Prostate gland (tissue), 2 donors: ENCODE measurements at regions not wholly inside any gene's neighbourhood (a gene's known extent, or its start where the extent isn't known, plus 50 kb on each side); places are given as distances from the start of the nearest gene placed in this dataset.
A peak's percentile ranks its signal among the peaks of the same experiment; 100 is the strongest.

Source experiments
- DNase-seq: peaks from one replicate; pipeline ENCODE4 v3.0.0-alpha.2; 2019; ENCODE audit warnings: low spot score
- H3K27ac ChIP-seq, 2 donors: fragments of 200-600 bp; sonication (generic); 2 replicates each; pipeline ENCODE4 v1.5.1; 2017 to 2019
- H3K27me3 ChIP-seq: fragments of 200-600 bp; sonication (generic); replicated peaks from 2 replicates; pipeline ENCODE4 v1.5.1; 2019; ENCODE audit not compliant: insufficient read depth
- H3K36me3 ChIP-seq, 2 donors: fragments of 200-600 bp; sonication (generic); 1 replicate in 1 of 2; 2 replicates in 1 of 2; pipeline versions ENCODE4 v1.5.1 to v1.8.1; 2017 to 2019
- H3K4me1 ChIP-seq: fragments of 200-600 bp; sonication (generic); replicated peaks from 2 replicates; pipeline ENCODE4 v1.5.1; 2019
- H3K4me3 ChIP-seq, 2 donors: fragments of 200-600 bp; sonication (generic); 2 replicates each; pipeline ENCODE4 v1.5.1; 2017 to 2019
- H3K9me3 ChIP-seq: fragments of 200-600 bp; sonication (generic); 2 replicates; pipeline ENCODE4 v1.5.1; 2017
- POLR2A ChIP-seq: fragments of 450-650 bp; IDR thresholded peaks from one replicate; pipeline ENCODE4 v1.6.1; 2016; ENCODE audit warnings: antibody characterized with exemption, mild to moderate bottlenecking
- POLR2AphosphoS5 ChIP-seq: sonication (generic); formaldehyde crosslinking; IDR thresholded peaks from one replicate; pipeline ENCODE4 v1.6.1; 2017; ENCODE audit warnings: antibody characterized with exemption
- WGBS: methylation state at CpG from one replicate; pipeline ENCODE4 v1.1.5; 2018; 5-methylcytosine and 5-hydroxymethylcytosine counted together
- intact Hi-C: fragments of 100-400 bp; cut with DNase I; formaldehyde crosslinking; loops from one replicate; pipeline ENCODE4 v1.14.2; 2022
- TF ChIP-seq, protein P1 (sequence below), 4 experiments: fragments of 200-600 bp in 2 of 4; fragments of 450-650 bp in 2 of 4; sonication (generic) in 2 of 4; IDR thresholded peaks; 1 replicate in 3 of 4; 2 replicates in 1 of 4; pipeline ENCODE4 v1.5.1; 2016 to 2019; ENCODE audit warnings: antibody characterized with exemption in 4 of 4, mild to moderate bottlenecking in 2 of 4, moderate library complexity in 2 of 4

DNA sequence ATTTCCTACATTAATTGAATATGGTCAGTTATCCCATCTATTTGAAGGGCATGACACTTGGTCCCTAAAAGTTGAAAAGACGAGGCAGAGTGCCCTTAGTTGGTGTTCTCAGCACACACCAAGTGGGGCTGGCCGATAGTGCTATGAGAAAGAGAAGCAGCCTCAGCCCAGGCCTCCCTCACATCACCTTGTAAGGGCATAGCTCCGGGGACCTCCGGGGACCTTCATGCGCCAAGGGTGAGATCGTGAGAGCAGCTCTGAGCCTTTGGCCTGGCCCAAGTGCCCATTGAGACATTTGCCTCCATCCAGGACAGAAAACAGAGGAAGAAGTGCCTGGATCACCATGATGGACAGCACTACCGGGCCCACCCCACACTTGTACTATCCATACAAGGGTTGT lies 244.3 kb upstream of the COPS8 start:
- Histone ChIP-seq H3K4me3 (no peak overlapping the region), H3K36me3 (no peaks in the 10 kb centered on the region), H3K9me3 (no peaks in the 10 kb centered on the region), H3K27me3 (no peaks in the 10 kb centered on the region), H3K4me1 (no peaks in the 10 kb centered on the region), H3K27ac (no peak overlapping the region)
- no peak for DNase-seq
- TF ChIP-seq POLR2AphosphoS5: no peak
- TF ChIP-seq POLR2A: no peak
- TF ChIP-seq, protein P1, sequence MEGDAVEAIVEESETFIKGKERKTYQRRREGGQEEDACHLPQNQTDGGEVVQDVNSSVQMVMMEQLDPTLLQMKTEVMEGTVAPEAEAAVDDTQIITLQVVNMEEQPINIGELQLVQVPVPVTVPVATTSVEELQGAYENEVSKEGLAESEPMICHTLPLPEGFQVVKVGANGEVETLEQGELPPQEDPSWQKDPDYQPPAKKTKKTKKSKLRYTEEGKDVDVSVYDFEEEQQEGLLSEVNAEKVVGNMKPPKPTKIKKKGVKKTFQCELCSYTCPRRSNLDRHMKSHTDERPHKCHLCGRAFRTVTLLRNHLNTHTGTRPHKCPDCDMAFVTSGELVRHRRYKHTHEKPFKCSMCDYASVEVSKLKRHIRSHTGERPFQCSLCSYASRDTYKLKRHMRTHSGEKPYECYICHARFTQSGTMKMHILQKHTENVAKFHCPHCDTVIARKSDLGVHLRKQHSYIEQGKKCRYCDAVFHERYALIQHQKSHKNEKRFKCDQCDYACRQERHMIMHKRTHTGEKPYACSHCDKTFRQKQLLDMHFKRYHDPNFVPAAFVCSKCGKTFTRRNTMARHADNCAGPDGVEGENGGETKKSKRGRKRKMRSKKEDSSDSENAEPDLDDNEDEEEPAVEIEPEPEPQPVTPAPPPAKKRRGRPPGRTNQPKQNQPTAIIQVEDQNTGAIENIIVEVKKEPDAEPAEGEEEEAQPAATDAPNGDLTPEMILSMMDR (IDR thresholded peaks at IDR 0.05): no peak
- 94% methylated on average over 7 of the region's 7 CpGs for WGBS
- intact Hi-C loops: no loop called here

DNA sequence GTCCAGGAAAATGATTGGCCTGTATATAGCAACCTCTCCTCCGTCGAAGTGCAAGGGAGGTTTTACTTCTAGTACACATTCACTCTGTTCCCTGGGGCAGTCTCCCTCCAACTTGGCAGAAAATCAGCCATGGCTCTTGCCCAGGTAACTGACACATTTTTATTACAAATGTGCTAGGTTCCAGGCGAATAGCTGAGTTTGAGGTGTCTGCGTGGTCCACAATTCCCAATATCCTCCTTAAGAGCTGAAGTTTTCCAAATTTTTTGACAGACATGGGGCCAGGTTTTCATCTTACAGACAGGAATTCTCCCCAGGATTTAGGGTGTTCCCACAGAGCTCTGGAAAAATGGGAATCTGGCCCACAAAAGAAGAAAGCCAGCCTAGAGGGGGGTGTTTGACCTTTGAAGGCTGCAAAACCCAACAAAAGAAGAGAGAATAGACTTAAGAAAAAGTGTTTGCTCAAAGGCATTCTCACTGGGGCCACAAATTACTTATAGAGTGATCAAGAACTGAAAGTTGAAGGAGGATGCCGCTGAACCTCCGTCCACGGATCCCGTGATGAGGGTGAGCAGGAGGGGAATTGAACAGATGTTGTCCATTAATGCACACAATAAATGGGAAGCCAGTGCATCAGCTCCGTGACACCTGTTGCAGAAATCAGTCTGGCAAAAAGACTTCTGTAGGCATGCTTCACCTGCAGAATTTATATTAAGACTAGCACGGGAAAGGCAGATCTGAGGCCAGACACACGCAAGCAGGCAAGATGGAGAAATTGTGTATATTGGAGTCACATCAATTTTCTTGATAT lies 242.3 kb upstream of the COPS8 start:
- H3K27ac ChIP-seq: no peak overlapping the region
- H3K4me3 ChIP-seq: no peak overlapping the region
- H3K9me3 ChIP-seq: no peaks in the 10 kb centered on the region
- H3K36me3 ChIP-seq: no peaks in the 10 kb centered on the region
- intact Hi-C loops: no loop called here
- WGBS: 65% methylated on average over 11 of the region's 11 CpGs
- peak; percentile 26 for DNase-seq
- H3K27me3 ChIP-seq: no peaks in the 10 kb centered on the region
- TF ChIP-seq POLR2AphosphoS5 (no peak), POLR2A (no peak)
- TF ChIP-seq, protein P1 (IDR thresholded peaks at IDR 0.05): no peak
- no peaks in the 10 kb centered on the region for H3K4me1 ChIP-seq

DNA sequence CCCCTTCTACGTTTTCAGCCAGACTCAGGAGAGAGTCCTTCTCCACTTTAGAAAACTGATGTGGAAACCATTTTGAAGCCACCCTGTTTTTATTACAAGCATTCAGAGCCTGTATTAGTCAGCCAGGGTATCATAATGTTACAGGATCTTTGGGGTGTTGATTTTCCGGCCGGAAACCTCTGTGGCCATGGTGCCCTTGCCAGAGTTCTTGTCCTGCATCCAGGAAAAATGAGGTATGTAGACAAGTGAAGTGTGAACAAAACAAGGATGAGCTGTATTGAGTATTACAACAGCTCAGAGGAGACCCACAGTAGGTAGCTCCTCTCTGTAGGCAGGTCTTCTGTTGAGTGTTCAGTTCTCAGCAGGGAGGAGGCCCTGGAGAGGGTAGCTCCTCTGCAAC lies 241.0 kb upstream of the COPS8 start:
- intact Hi-C loops: no loop called here
- TF ChIP-seq POLR2AphosphoS5: no peak
- TF ChIP-seq POLR2A: no peak
- TF ChIP-seq, protein P1 (IDR thresholded peaks at IDR 0.05): no peak
- WGBS: 81% methylated on average over 3 of the region's 3 CpGs
- Histone ChIP-seq H3K9me3 (no peaks in the 10 kb centered on the region), H3K27me3 (no peaks in the 10 kb centered on the region), H3K27ac (no peak overlapping the region), H3K36me3 (no peaks in the 10 kb centered on the region), H3K4me3 (no peak overlapping the region), H3K4me1 (no peaks in the 10 kb centered on the region)
- DNase-seq: no peak

DNA sequence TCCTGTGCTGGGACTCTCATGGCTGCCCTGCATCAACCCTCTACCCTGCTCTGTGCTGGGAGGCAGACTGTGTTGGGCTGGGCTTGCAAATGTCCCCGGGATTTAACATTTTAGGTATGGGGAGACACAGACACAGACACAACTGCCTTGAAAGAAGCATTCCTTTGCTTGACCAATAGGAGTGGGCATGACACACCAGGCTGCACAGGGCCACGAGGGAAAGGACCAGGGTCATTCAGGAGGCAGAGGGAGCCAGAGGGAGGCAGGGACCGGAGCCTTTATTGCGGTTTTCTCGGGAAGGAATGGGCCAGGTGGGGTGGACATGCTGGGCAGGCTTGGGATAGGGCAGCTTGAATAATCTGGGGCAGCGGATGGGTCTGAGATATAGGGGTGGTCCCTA lies 238.7 kb upstream of the COPS8 start:
- intact Hi-C loops: no loop called here
- 82% methylated on average over 6 of the region's 6 CpGs for WGBS
- TF ChIP-seq POLR2A (no peak), POLR2AphosphoS5 (no peak)
- TF ChIP-seq, protein P1 (IDR thresholded peaks at IDR 0.05): no peak
- no peak for DNase-seq
- Histone ChIP-seq H3K27ac (no peak overlapping the region), H3K4me3 (no peak overlapping the region), H3K9me3 (no peaks in the 10 kb centered on the region), H3K36me3 (no peaks in the 10 kb centered on the region), H3K4me1 (no peaks in the 10 kb centered on the region), H3K27me3 (no peaks in the 10 kb centered on the region)
